ENCODE measurements at regions not wholly inside any gene's neighbourhood (a gene's known extent, or its start where the extent isn't known, plus 50 kb on each side); places are given as distances from the start of the nearest gene placed in this dataset.
"Not testable (repeated sequence)": the region's sequence is repeated elsewhere in the genome, so short reads cannot be mapped to it uniquely, and the experiment has no call there.

DNA sequence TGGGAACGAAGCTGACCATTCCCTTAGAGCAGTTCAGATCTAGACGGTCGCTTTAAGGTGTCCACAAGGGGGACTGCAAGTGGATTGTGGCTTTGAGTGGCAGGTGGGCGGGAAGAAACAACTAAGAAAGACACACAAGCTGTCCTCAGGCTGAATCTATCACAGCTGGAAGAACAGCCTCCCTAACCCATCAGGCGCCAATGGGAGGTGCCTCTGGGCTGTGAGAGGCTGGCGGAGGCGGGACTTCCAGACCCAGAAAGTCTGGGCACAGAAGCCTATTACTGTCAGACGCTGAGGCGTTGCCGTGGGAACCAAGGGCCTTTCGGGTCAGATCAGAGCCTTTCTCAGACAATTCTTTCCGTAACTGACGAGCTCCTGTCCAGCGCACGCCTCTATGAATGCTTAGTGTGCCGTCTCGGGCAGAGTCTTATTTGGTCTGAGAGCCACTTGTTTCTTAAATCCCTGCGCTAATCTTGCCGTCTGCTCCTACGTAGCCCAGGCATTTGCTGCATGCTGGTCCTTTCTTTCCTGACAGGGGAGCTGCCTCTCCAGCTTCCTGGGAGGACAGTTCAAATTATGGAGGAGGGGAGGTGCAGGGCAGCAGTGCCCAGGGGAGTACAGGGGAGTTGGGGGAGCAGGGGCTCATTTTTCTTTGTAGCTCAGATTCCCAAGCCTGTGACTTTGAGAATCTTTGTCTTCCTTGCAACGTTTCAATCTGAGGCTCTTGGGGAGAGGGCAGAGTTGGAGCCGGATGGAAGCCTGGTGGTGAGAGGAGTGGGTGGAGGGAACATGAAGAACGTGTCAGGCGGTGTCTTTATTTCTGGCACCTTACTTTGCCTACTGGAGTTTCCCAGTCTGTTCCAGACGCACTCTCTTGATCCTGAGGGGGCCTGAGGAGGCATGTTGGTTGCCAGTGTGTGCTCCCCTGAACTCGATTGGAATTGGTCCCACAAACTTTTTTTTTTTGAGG lies 618.7 kb downstream of the KCNJ18 start:
- no peak for DNase-seq

DNA sequence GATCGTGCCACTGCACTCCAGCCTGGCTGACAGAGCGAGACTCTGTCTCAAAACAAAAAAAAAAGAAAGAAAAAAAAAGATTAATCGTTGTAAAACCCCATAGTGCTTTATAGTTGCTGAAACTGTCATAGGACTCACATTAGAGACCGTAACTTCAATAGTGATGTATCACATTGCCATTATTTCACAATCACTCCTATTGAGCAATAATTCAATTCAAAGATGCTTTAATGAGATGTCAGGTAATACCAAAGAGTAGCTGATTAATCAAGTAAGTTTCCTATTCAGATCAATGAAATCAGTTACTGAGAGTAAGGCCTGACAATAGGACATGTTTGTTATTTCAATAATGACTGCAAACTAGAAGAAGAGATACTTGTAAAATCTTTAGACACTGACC lies 628.7 kb downstream of the KCNJ18 start:
- DNase-seq: not testable (repeated sequence)

DNA sequence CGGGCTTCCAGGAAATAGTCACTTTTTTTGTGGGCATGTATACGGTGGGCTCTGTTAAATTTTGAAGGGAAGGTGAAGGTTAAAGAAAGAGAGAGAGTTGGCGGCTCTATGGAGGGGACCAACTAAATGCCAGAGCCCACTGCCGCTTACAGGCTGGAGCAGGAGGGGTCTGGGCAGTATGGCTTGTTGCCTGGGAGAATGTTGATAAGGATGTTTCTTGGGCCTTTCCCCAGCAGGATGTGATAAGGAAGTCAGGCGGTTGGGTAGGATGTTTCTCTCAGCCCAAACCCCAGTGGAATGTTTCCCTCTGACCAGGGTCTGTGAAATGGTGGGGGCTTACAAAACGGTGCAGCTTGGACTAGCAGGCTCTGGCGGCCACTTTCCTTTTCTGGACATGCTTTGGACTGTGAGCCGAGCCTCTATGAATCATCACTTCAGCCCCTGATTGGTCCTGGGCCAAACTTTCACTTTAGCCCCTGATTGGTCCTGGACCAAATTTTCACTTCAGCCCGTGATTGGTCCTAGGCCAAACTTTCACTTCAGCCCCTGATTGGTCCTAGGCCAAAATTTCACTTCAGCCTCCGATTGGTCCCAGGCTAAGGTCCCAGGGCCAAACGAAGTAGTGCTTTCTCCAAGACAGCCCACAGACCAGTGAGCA lies 630.7 kb downstream of the KCNJ18 start:
- DNase-seq: not testable (repeated sequence)

DNA sequence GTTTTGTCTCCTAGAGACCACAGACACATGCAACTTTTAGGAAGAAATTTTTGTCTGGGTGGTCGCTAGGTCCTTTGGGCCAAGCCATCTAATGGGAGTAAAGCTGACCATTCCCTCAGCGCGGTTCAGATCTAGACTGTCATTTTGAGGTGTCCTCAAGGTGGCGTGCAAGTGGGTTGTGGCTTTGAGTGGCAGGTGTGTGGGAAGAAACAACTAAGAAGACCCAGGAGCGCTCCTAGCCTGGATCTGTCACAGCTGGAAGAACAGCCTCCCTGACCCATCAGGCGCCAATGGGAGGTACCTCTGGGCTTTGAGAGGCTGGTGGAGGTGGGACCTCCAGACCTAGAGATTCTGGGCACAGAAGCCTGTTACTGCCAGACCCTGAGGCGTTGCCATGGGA lies 645.1 kb downstream of the KCNJ18 start:
- DNase-seq: no peak

DNA sequence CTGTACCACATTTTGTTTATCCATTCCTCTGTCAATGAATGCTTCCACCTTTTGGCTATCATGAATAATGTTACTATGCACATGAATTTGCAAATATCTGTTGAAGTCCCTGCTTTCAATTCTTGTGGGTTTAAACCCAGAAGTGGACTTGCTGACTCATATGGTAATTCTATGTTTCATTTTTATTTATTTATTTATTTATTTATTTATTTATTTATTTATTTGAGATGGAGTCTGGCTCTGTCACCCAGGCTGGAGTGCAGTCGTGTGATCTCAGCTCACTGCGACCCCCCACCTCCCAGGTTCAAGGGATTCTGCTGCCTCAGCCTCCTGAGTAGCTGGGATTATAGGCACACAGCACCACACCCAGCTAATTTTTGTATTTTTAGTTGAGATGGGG lies 664.3 kb downstream of the KCNJ18 start:
- DNase-seq: not testable (repeated sequence)

DNA sequence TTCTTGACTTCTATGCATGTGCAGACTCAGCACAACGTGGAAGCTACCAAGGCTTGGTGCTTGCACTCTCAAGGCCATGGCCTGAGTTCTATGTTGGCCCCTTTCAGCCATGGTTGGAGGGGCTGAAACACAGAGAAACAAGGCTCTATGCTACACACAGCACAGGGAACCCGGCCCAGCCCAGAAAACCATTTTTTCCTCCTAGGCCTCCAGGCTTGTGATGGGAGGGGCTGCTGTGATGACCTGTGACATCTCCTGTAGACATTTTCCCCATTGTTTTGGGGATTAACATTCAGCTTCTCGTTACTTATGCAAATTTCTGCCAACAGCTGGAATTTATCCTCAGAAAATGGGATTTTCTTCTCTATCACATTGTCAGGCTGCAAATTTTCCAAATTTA lies 678.7 kb downstream of the KCNJ18 start:
- not testable (repeated sequence) for DNase-seq

DNA sequence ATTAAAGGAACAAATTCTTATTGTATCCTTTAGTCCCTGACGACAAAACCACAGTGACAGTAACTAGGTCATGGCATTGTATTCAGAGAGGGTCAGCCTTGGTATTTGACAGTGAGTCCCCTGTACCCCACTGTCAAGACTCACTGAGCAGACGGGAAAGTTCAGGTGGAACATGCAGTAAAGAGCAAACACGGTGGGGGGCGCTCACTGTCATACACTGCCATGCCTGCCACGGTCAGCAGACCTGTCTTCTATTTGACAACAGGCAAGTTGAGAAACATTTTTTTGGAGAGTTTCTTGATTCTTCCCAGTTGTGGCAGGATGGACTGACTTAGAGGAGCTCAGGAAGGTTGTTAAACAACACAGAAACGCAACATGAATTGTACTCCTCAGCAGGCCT lies 681.6 kb downstream of the KCNJ18 start:
- DNase-seq: no peak

DNA sequence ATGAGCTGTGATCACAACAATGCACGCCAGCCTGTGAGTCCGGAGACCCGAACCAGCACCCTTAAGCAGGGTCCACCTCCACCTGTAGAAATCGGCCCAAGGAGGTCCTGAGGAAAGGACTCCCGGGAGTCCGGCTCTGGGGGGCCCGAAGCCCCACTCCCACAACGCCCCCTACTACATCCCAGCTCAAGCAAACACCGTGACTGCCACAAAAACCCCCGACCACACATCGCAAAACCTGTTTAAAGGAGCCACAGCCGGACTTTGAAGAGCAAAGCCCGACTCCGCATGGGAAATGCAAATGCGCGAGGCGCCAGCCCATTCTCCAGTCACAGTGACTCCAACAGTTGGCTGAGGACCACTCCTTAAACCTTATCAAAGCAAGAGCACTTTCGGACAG lies 682.4 kb downstream of the KCNJ18 start:
- DNase-seq: no peak

DNA sequence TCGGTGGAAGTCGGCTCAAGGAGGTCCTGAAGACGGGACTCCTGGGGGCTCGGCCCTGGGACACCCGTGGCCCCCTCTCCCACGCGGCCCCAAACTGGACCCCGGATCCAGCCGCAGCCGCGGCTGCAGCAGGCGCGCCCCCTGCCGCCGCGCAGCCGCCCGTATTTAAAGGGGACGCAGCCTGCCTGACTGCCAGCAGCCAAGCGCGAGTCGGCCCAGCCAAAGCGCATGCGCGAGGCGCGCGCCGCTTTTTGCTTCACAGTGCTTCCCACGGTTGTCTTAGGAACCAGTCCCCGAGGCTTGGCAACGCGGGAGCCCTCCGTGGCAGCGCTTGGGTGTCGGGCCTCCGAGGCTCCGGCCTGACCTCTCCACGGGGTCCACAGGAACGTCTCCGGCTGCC lies 684.4 kb downstream of the KCNJ18 start:
- DNase-seq: not testable (repeated sequence)

DNA sequence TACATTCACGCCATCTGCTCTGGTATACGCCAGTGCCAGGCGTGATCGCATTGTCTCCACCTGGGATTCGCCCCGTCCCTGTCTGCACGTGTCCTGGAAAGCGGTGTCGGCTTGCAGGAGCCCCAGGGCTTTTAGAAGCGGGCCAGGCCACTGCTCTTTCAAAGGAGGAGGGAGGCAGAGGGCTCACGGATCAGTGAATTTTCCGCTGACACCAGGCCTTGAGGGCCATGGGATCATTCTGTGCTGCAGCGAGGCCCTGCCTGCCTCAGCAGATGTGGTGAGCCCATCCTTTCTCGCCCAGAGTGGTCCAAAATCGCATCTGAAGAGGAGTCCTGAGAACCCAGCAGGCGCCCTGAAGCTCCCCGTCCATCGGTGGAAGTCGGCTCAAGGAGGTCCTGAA lies 686.4 kb downstream of the KCNJ18 start:
- DNase-seq: not testable (repeated sequence)

DNA sequence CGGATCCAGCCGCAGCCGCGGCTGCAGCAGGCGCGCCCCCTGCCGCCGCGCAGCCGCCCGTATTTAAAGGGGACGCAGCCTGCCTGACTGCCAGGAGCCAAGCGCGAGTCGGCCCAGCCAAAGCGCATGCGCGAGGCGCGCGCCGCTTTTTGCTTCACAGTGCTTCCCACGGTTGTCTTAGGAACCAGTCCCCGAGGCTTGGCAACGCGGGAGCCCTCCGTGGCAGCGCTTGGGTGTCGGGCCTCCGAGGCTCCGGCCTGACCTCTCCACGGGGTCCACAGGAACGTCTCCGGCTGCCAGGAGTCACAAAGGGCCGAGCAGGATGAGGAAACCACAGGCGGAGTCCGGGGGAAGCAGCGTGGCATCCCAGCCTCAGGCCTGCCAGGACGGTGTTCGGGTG lies 689.3 kb downstream of the KCNJ18 start:
- DNase-seq: not testable (repeated sequence)

DNA sequence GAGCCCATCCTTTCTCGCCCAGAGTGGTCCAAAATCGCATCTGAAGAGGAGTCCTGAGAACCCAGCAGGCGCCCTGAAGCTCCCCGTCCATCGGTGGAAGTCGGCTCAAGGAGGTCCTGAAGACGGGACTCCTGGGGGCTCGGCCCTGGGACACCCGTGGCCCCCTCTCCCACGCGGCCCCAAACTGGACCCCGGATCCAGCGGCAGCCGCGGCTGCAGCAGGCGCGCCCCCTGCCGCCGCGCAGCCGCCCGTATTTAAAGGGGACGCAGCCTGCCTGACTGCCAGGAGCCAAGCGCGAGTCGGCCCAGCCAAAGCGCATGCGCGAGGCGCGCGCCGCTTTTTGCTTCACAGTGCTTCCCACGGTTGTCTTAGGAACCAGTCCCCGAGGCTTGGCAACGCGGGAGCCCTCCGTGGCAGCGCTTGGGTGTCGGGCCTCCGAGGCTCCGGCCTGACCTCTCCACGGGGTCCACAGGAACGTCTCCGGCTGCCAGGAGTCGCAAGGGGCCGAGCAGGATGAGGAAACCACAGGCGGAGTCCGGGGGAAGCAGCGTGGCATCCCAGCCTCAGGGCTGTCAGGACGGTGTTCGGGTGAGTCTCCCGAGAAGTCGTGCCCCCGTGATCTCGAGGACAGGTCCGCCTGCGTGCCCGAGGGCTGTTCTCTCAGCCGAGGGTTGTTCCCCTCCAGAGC lies 691.6 kb downstream of the KCNJ18 start:
- DNase-seq: not testable (repeated sequence)

DNA sequence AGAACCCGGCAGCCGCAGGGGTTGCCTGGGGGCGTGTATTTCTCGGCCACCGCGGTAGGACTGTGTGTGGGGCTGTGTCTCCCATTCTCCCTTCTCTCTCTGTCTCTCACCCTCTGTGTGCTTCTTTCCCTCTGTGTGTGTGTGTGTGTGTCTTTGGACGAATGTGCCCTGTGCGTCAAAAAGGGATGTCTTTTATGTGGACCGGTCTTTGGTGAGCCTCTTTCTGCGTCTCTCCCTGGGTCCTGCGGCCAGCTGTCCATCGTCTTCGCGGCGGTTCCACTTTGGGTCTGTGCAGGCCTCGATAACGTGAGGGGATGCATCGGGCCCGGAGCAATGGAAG lies 692.1 kb downstream of the KCNJ18 start:
- DNase-seq: not testable (repeated sequence)

DNA sequence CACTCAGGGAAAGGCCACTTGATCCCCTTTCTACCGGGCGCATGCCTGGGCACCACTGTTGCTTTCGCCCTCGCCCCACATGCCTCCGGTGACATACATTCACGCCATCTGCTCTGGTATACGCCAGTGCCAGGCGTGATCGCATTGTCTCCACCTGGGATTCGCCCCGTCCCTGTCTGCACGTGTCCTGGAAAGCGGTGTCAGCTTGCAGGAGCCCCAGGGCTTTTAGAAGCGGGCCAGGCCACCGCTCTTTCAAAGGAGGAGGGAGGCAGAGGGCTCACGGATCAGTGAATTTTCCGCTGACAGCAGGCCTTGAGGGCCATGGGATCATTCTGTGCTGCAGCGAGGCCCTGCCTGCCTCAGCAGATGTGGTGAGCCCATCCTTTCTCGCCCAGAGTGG lies 706.1 kb downstream of the KCNJ18 start:
- not testable (repeated sequence) for DNase-seq

DNA sequence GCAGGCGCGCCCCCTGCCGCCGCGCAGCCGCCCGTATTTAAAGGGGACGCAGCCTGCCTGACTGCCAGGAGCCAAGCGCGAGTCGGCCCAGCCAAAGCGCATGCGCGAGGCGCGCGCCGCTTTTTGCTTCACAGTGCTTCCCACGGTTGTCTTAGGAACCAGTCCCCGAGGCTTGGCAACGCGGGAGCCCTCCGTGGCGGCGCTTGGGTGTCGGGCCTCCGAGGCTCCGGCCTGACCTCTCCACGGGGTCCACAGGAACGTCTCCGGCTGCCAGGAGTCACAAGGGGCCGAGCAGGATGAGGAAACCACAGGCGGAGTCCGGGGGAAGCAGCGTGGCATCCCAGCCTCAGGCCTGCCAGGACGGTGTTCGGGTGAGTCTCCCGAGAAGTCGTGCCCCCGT lies 706.7 kb downstream of the KCNJ18 start:
- DNase-seq: not testable (repeated sequence)

DNA sequence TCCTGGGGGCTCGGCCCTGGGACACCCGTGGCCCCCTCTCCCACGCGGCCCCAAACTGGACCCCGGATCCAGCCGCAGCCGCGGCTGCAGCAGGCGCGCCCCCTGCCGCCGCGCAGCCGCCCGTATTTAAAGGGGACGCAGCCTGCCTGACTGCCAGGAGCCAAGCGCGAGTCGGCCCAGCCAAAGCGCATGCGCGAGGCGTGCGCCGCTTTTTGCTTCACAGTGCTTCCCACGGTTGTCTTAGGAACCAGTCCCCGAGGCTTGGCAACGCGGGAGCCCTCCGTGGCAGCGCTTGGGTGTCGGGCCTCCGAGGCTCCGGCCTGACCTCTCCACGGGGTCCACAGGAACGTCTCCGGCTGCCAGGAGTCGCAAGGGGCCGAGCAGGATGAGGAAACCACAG lies 712.8 kb downstream of the KCNJ18 start:
- not testable (repeated sequence) for DNase-seq

DNA sequence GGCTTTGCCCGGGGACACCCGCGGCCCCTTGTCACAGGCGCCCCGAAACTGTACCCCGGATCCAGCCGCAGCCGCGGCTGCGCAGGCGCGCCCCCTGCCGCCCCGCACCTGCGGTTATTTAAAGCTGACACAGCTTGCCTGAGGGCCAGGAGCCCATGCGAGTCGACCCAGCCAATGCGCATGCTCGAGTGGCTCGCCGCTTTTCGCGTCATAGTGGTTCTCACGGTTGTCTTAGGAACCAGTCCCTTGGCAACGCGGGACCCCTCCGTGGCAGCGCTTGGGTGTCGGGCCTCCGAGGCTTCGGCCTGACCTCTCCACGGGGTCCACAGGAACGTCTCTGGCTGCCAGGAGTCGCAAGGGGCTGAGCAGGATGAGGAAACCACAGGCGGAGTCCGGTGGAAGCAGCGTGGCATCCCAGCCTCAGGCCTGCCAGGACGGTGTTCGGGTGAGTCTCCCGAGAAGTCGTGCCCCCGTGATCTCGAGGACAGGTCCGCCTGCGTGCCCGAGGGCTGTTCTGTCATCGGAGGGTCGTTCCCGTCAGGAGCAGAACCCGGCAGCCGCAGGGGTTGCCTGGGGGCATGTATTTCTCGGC lies 716.9 kb downstream of the KCNJ18 start:
- DNase-seq: no peak

DNA sequence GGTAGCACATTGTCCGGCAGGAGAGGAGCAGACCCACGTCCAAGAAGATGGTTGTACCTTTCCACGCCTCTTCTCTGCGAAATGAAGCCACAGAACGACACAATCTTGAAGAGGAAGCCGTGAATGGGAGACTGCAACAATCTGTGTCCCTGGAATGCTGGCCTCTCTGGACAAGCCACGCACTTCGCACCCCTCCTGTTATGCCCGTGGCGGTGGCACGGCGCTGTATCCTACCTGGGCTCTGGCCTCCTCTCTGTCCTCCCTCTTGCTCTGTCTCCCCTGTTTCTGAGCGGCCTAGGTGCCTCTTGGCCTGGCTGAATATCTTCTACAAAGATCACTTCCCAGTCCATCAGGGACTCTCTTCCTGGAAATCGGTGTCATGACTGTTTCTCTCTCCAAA lies 717.8 kb downstream of the KCNJ18 start:
- DNase-seq: no peak

DNA sequence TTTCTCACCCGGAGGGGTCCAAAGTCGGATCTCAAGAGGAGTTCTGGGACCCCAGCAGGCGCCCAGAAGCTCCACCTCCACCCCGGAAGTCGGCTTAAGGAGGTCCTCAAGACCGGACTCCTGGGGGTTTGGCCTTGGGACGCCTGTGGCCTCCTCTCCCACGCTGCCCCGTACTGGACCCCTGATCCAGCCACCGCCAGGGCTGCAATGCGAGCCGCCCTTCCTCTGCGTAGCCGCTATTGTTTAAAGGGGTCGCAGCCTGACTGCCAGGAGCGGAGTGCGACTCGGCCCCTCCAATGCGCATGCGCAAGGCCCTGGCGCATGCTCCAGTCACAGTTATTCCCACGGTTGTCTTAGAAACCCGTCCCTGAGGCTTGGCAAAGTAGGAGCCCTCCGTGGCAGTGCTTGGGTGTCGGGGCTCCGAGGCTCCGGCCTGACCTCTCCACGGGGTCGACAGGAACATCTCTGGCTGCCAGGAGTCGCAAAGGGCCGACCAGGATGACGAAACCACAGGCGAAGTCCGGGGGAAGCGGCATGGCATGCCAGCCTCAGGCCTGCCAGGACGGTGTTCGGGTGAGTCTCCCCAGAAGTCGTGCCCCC lies 719.0 kb downstream of the KCNJ18 start:
- DNase-seq: no peak

DNA sequence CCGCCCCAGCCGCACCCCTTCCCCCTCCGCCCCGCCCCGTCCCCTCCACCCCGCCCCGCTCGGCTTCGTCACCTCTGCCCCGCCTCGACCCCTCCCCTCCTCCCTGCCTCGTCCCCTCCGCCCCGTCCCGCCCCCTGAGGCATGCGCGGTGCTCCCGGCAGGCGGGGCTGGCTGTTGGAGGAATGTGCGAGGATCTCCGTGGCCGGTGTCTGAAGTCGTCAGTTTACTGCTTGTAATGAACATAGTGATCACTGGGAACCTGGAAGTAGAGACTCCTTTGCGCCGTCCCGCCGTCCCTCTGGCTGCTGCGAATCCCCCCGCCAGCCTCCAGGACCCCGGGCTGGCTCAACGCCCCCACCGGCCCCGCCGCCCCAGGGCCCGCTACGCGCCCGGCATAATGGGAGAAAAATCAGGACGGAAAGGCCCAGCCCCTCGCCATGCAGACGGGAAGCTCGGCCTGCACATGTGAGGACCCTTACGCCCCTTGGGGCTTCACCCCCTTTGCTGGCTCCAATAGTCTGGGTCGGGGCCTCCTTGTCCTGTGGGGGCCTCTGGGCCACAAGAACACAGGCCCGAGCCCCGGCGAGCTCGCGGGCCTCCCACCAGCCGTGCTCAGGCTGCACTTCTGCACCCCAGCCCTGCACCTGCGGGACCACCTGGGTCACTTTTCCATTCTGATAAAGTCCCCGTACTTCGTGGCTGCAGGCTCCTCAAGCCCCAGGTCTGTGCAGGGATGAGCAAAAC lies 743.1 kb downstream of the KCNJ18 start:
- DNase-seq: no peak

DNA sequence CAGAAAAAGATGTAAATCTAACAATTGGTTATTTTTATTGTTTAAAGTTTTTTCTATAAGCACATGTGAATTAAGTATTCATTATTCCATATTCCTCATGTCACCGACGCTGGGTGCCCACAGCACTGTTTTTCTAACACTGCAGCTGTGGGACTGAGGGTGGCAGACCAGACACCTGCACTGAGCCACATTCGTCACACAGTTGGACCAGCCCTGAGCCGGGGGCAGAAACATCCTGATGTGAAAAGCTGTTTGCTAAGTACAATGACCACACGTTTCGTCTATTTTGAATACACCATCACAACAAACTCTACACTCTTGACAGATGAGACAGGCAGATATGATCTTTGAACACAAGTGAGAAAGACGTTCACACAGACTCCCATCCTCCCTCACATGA lies 749.5 kb downstream of the KCNJ18 start:
- DNase-seq: no peak

DNA sequence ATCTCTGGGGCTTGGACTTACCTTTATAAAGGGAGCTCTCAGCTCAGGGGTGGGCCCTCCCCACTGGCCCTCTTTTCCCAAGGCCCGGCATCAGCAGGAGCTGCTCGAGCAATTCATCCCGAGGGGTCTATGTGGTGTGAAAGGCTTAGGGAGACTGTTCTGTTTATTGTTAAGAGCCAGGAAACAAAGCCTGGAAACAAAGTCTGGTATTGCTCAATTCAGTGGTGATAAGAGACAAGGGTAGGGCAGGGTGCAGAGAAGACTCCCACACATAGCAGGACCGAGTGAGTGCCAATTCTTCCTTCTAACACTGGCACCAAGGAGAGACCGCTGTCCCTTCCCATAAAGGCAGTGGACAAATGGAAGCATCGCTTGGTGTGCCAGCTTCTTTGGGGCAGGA lies 750.7 kb downstream of the KCNJ18 start:
- DNase-seq: no peak

Data from suppressor macrophage (primary cell).